ENCODE measurements at regions not wholly inside any gene's neighbourhood (a gene's known extent, or its start where the extent isn't known, plus 50 kb on each side); places are given as distances from the start of the nearest gene placed in this dataset.

DNA sequence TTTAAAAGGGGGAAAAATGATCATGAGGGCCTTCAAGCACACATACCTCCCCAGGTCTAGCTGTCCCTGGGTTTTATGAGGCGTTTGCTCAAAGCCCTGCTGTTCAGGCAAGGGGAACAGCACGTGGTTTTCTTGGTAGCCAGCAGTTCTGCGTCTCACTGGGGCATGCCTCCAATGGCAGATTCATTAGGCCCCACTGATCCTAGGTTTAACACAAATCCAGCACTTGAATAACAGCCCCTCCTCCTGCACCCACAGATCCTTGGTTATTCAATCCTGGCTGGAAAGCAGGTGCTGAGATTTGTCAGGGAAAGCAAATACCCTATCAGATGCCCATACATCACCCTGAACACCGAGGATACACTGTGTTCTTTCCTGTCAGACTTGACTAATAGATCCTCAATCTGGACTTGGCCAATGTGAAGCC lies 106.4 kb downstream of the ZC3H11B start:
- no peak for ATAC-seq (replicated peaks)
- no peaks in the 10 kb centered on the region for H3K4me1 Mint-ChIP-seq

DNA sequence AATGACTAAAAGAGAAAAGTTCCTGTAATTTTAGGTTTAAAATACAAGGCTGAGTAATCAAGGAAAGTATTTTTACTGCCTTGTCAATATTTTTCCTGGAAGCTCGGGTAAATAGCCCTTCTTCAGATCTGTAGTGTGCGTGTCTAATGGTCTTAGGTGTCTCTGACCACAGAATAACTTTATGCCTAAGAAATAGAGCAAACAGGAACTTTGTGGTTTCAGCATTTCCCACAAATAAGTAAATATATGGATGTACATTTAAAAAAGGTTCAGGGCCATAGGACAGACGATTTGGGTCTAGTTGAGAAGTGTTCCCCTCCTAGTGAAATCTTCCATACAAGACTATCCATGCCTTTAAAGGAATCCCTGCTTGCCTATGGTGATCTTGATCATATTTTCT lies 107.0 kb downstream of the ZC3H11B start:
- H3K4me3 Mint-ChIP-seq, result no peak overlapping the region
- no peak for ATAC-seq (replicated peaks)
- no peaks in the 10 kb centered on the region for H3K9me3 Mint-ChIP-seq
- H3K36me3 Mint-ChIP-seq (ENCODE audit: low read depth), result no peaks in the 10 kb centered on the region
- no peaks in the 10 kb centered on the region for H3K4me1 Mint-ChIP-seq
- H3K27ac Mint-ChIP-seq, result no peak overlapping the region
- H3K27me3 Mint-ChIP-seq, result peaks cover 3% of the 10 kb centered on the region

More for the DNA sequence above, 106.4 kb downstream of the ZC3H11B start:
- Mint-ChIP-seq H3K36me3 (ENCODE audit: low read depth) (no peaks in the 10 kb centered on the region), H3K9me3 (no peaks in the 10 kb centered on the region), H3K4me3 (no peak overlapping the region), H3K27ac (no peak overlapping the region), H3K27me3 (peaks cover 3% of the 10 kb centered on the region)

- H3K36me3 Mint-ChIP-seq (ENCODE audit: low read depth), result no peaks in the 10 kb centered on the region
- H3K27me3 Mint-ChIP-seq, result peaks cover 3% of the 10 kb centered on the region
- no peaks in the 10 kb centered on the region for H3K4me1 Mint-ChIP-seq
- H3K4me3 Mint-ChIP-seq, result no peak overlapping the region
- H3K27ac Mint-ChIP-seq, result no peak overlapping the region
- ATAC-seq (replicated peaks), result no peak
- no peaks in the 10 kb centered on the region for H3K9me3 Mint-ChIP-seq
Observed at GRCh38 chr1:219503604-219504003, 109.3 kb downstream of the ZC3H11B start.

- Mint-ChIP-seq H3K9me3 (no peaks in the 10 kb centered on the region), H3K4me3 (no peak overlapping the region), H3K27ac (no peak overlapping the region), H3K4me1 (no peaks in the 10 kb centered on the region), H3K27me3 (peaks cover 3% of the 10 kb centered on the region), H3K36me3 (ENCODE audit: low read depth) (no peaks in the 10 kb centered on the region)
- ATAC-seq (replicated peaks), result no peak
Observed at GRCh38 chr1:219500327-219500897, 112.5 kb downstream of the ZC3H11B start.

GRCh38 chr1:219498666-219499065 lies 114.2 kb downstream of the ZC3H11B start:
- no peaks in the 10 kb centered on the region for H3K36me3 Mint-ChIP-seq (ENCODE audit: low read depth)
- no peaks in the 10 kb centered on the region for H3K4me1 Mint-ChIP-seq
- H3K27ac Mint-ChIP-seq, result no peak overlapping the region
- ATAC-seq (replicated peaks), result no peak
- peaks cover 3% of the 10 kb centered on the region for H3K27me3 Mint-ChIP-seq
- H3K4me3 Mint-ChIP-seq, result no peak overlapping the region
- H3K9me3 Mint-ChIP-seq, result no peaks in the 10 kb centered on the region

DNA sequence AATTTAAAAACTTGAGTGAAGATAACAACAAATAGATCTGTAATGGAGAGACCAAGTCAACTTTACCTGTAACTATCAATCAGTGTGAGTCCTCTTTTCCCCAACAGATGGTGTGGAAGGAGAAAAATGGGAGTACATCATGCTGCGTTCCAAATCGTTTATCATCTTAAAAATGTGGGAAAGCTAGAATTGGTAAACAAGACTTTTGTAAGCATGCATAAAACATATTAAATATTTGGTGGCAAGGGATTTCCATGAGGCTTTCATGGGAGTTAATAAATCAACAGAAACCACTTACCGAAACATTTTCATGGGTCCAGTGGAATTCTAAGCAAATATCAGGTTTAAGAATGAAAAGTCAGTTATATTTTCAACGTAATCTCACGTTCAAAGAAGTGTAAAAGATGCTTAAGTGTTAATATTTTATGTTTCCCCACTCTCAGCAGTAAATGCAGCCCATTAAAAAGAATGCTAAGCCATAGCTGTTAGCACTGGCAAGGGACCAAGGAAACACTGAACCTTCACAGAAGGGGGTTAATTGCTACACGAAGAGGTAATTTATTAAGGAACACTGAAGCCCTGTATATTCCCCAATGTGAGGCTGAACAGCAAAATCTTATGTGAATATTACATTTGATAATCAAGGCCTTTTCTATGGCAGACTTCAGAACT lies 117.0 kb downstream of the ZC3H11B start:
- no peak for ATAC-seq (replicated peaks)
- no peak overlapping the region for H3K27ac Mint-ChIP-seq
- no peaks in the 10 kb centered on the region for H3K36me3 Mint-ChIP-seq (ENCODE audit: low read depth)
- H3K27me3 Mint-ChIP-seq, result no peaks in the 10 kb centered on the region
- no peaks in the 10 kb centered on the region for H3K4me1 Mint-ChIP-seq
- H3K9me3 Mint-ChIP-seq, result no peaks in the 10 kb centered on the region
- no peak overlapping the region for H3K4me3 Mint-ChIP-seq

GRCh38 chr1:219492717-219493116 lies 120.2 kb downstream of the ZC3H11B start:
- no peaks in the 10 kb centered on the region for H3K36me3 Mint-ChIP-seq (ENCODE audit: low read depth)
- H3K9me3 Mint-ChIP-seq, result peaks cover 5% of the 10 kb centered on the region
- no peaks in the 10 kb centered on the region for H3K27me3 Mint-ChIP-seq
- no peak for ATAC-seq (replicated peaks)
- no peak overlapping the region for H3K4me3 Mint-ChIP-seq
- no peak overlapping the region for H3K27ac Mint-ChIP-seq
- no peaks in the 10 kb centered on the region for H3K4me1 Mint-ChIP-seq

- no peaks in the 10 kb centered on the region for H3K4me1 Mint-ChIP-seq
- H3K36me3 Mint-ChIP-seq (ENCODE audit: low read depth), result no peaks in the 10 kb centered on the region
- no peak overlapping the region for H3K27ac Mint-ChIP-seq
- peaks cover 4% of the 10 kb centered on the region for H3K27me3 Mint-ChIP-seq
- ATAC-seq (replicated peaks), result no peak
- no peak overlapping the region for H3K4me3 Mint-ChIP-seq
- peaks cover 13% of the 10 kb centered on the region for H3K9me3 Mint-ChIP-seq
Observed at GRCh38 chr1:219490566-219490965, 122.3 kb downstream of the ZC3H11B start.

DNA sequence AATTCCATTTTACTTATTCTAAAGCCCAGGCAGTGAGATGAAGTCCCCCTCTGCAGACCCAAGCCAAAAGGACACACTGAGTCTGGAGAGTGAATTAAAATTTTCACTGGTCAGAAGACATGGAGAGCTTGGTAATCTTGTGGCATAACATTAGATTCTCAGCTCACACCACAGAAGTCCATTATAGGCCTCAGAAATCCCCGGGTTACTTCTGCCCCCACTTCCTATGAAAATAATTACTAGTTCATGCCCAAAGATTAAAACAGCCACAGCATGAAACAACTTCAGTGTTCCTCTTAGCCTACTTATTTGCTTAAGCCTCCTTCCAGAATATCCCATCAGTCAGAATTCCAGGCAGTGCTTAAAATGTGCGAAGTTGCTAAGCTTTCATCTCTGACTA lies 123.3 kb downstream of the ZC3H11B start:
- Mint-ChIP-seq H3K4me1 (no peaks in the 10 kb centered on the region), H3K9me3 (peaks cover 13% of the 10 kb centered on the region), H3K27ac (no peak overlapping the region), H3K4me3 (no peak overlapping the region), H3K36me3 (ENCODE audit: low read depth) (no peaks in the 10 kb centered on the region), H3K27me3 (peaks cover 7% of the 10 kb centered on the region)
- no peak for ATAC-seq (replicated peaks)

GRCh38 chr1:219488275-219488674 lies 124.6 kb downstream of the ZC3H11B start:
- Mint-ChIP-seq H3K36me3 (ENCODE audit: low read depth) (no peaks in the 10 kb centered on the region), H3K4me3 (no peak overlapping the region), H3K27me3 (peaks cover 7% of the 10 kb centered on the region), H3K27ac (no peak overlapping the region), H3K4me1 (no peaks in the 10 kb centered on the region), H3K9me3 (peaks cover 13% of the 10 kb centered on the region)
- no peak for ATAC-seq (replicated peaks)

GRCh38 chr1:219483530-219483929 lies 129.4 kb downstream of the ZC3H11B start:
- no peak for ATAC-seq (replicated peaks)
- peaks cover 9% of the 10 kb centered on the region for H3K9me3 Mint-ChIP-seq
- H3K27me3 Mint-ChIP-seq, result peaks cover 7% of the 10 kb centered on the region

GRCh38 chr1:219480011-219480410 lies 132.9 kb downstream of the ZC3H11B start:
- no peak for ATAC-seq (replicated peaks)
- no peaks in the 10 kb centered on the region for H3K27me3 Mint-ChIP-seq
- H3K36me3 Mint-ChIP-seq (ENCODE audit: low read depth), result no peaks in the 10 kb centered on the region
- no peak overlapping the region for H3K27ac Mint-ChIP-seq
- no peaks in the 10 kb centered on the region for H3K4me1 Mint-ChIP-seq
- no peaks in the 10 kb centered on the region for H3K9me3 Mint-ChIP-seq
- no peak overlapping the region for H3K4me3 Mint-ChIP-seq

More at GRCh38 chr1:219483530-219483929, 129.4 kb downstream of the ZC3H11B start:
- Mint-ChIP-seq H3K4me1 (no peaks in the 10 kb centered on the region), H3K27ac (no peak overlapping the region), H3K36me3 (ENCODE audit: low read depth) (no peaks in the 10 kb centered on the region), H3K4me3 (no peak overlapping the region)

GRCh38 chr1:219478811-219479210 lies 134.1 kb downstream of the ZC3H11B start:
- no peaks in the 10 kb centered on the region for H3K27me3 Mint-ChIP-seq
- H3K9me3 Mint-ChIP-seq, result no peaks in the 10 kb centered on the region
- no peak overlapping the region for H3K27ac Mint-ChIP-seq
- H3K4me3 Mint-ChIP-seq, result no peak overlapping the region
- ATAC-seq (replicated peaks), result no peak
- no peaks in the 10 kb centered on the region for H3K36me3 Mint-ChIP-seq (ENCODE audit: low read depth)
- no peaks in the 10 kb centered on the region for H3K4me1 Mint-ChIP-seq

- no peaks in the 10 kb centered on the region for H3K27me3 Mint-ChIP-seq
- no peak overlapping the region for H3K27ac Mint-ChIP-seq
- no peaks in the 10 kb centered on the region for H3K4me1 Mint-ChIP-seq
- H3K4me3 Mint-ChIP-seq, result no peak overlapping the region
- no peaks in the 10 kb centered on the region for H3K36me3 Mint-ChIP-seq (ENCODE audit: low read depth)
- H3K9me3 Mint-ChIP-seq, result no peaks in the 10 kb centered on the region
- ATAC-seq (replicated peaks), result no peak
Observed at GRCh38 chr1:219477861-219478260, 135.0 kb downstream of the ZC3H11B start.

DNA sequence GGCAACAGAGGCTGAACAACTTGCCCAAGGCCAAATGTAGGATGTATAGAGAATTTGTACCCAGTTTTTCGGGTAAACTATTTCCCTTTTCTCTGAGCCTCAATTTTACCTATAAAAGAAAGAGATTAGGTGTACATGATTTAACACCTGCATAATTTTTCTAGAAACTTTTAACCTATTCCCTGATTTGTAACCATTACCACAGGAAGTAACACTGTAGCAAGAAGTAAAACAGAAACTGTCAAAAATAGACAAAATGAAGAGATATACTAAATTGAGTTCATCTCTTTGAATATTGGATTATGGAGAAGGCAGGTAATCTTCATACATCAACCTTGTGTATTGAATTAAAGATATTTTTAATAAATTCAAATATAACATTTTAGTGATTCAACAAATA lies 136.2 kb downstream of the ZC3H11B start:
- Mint-ChIP-seq H3K4me3 (no peak overlapping the region), H3K36me3 (ENCODE audit: low read depth) (no peaks in the 10 kb centered on the region), H3K27ac (no peak overlapping the region), H3K27me3 (no peaks in the 10 kb centered on the region), H3K4me1 (no peaks in the 10 kb centered on the region), H3K9me3 (no peaks in the 10 kb centered on the region)
- no peak for ATAC-seq (replicated peaks)
